ENCODE measurements at regions not wholly inside any gene's neighbourhood (a gene's known extent, or its start where the extent isn't known, plus 50 kb on each side); places are given as distances from the start of the nearest gene placed in this dataset.
"Not testable (repeated sequence)": the region's sequence is repeated elsewhere in the genome, so short reads cannot be mapped to it uniquely, and the experiment has no call there.

GRCh38 chrX:6962006-6962355 is 185.5 kb upstream of the STS start:
- Histone ChIP-seq H3K9ac (ENCODE audit: low read depth in 1 of 2, low read length in 2 of 2) (no peak overlapping the region), H3K4me1 (ENCODE audit: control insufficient read depth in 1 of 2, insufficient read depth in 2 of 2, low read length in 2 of 2) (no peaks in the 10 kb centered on the region), H3K9me3 (ENCODE audit: control insufficient read depth in 1 of 2, low read length in 2 of 2) (no peaks in the 10 kb centered on the region), H3K4me3 (ENCODE audit: low read depth in 1 of 2, low read length in 2 of 2) (no peak overlapping the region), H3K36me3 (ENCODE audit: control insufficient read depth in 1 of 2, insufficient read depth in 2 of 2, low read length in 2 of 2) (no peaks in the 10 kb centered on the region), H3K27ac (ENCODE audit: low read depth, low read length) (no peak overlapping the region), H3K27me3 (ENCODE audit: control insufficient read depth in 1 of 2, insufficient read depth in 2 of 2, low read length in 2 of 2) (no peaks in the 10 kb centered on the region)

- H3K27me3 ChIP-seq (ENCODE audit: control insufficient read depth in 1 of 2, insufficient read depth in 2 of 2, low read length in 2 of 2) = no peaks in the 10 kb centered on the region
- no peaks in the 10 kb centered on the region for H3K36me3 ChIP-seq (ENCODE audit: control insufficient read depth in 1 of 2, insufficient read depth in 2 of 2, low read length in 2 of 2)
- no peak overlapping the region for H3K27ac ChIP-seq (ENCODE audit: low read depth, low read length)
- H3K9me3 ChIP-seq (ENCODE audit: control insufficient read depth in 1 of 2, low read length in 2 of 2) = no peaks in the 10 kb centered on the region
- no peak overlapping the region for H3K4me3 ChIP-seq (ENCODE audit: low read depth in 1 of 2, low read length in 2 of 2)
- no peak overlapping the region for H3K9ac ChIP-seq (ENCODE audit: low read depth in 1 of 2, low read length in 2 of 2)
- no peaks in the 10 kb centered on the region for H3K4me1 ChIP-seq (ENCODE audit: control insufficient read depth in 1 of 2, insufficient read depth in 2 of 2, low read length in 2 of 2)
Observed at GRCh38 chrX:6961286-6962005, 186.1 kb upstream of the STS start.

GRCh38 chrX:6959006-6959405 is 188.5 kb upstream of the STS start:
- H3K27ac ChIP-seq (ENCODE audit: low read depth, low read length) = no peak overlapping the region
- no peak overlapping the region for H3K4me3 ChIP-seq (ENCODE audit: low read depth in 1 of 2, low read length in 2 of 2)
- H3K27me3 ChIP-seq (ENCODE audit: control insufficient read depth in 1 of 2, insufficient read depth in 2 of 2, low read length in 2 of 2) = no peaks in the 10 kb centered on the region
- no peak overlapping the region for H3K9ac ChIP-seq (ENCODE audit: low read depth in 1 of 2, low read length in 2 of 2)
- H3K9me3 ChIP-seq (ENCODE audit: control insufficient read depth in 1 of 2, low read length in 2 of 2) = no peaks in the 10 kb centered on the region
- no peaks in the 10 kb centered on the region for H3K36me3 ChIP-seq (ENCODE audit: control insufficient read depth in 1 of 2, insufficient read depth in 2 of 2, low read length in 2 of 2)
- H3K4me1 ChIP-seq (ENCODE audit: control insufficient read depth in 1 of 2, insufficient read depth in 2 of 2, low read length in 2 of 2) = no peaks in the 10 kb centered on the region

- no peaks in the 10 kb centered on the region for H3K9me3 ChIP-seq (ENCODE audit: control insufficient read depth in 1 of 2, low read length in 2 of 2)
- no peaks in the 10 kb centered on the region for H3K36me3 ChIP-seq (ENCODE audit: control insufficient read depth in 1 of 2, insufficient read depth in 2 of 2, low read length in 2 of 2)
- no peaks in the 10 kb centered on the region for H3K27me3 ChIP-seq (ENCODE audit: control insufficient read depth in 1 of 2, insufficient read depth in 2 of 2, low read length in 2 of 2)
- no peak overlapping the region for H3K4me3 ChIP-seq (ENCODE audit: low read depth in 1 of 2, low read length in 2 of 2)
- no peaks in the 10 kb centered on the region for H3K4me1 ChIP-seq (ENCODE audit: control insufficient read depth in 1 of 2, insufficient read depth in 2 of 2, low read length in 2 of 2)
- no peak overlapping the region for H3K27ac ChIP-seq (ENCODE audit: low read depth, low read length)
- no peak overlapping the region for H3K9ac ChIP-seq (ENCODE audit: low read depth in 1 of 2, low read length in 2 of 2)
Observed at GRCh38 chrX:6954836-6955235, 192.7 kb upstream of the STS start.

- H3K4me3 ChIP-seq (ENCODE audit: low read depth in 1 of 2, low read length in 2 of 2) = no peak overlapping the region
Observed at GRCh38 chrX:6946168-6946567, 201.3 kb upstream of the STS start.

GRCh38 chrX:6941041-6941440 is 206.5 kb upstream of the STS start:
- no peaks in the 10 kb centered on the region for H3K27me3 ChIP-seq (ENCODE audit: control insufficient read depth in 1 of 2, insufficient read depth in 2 of 2, low read length in 2 of 2)
- no peaks in the 10 kb centered on the region for H3K9me3 ChIP-seq (ENCODE audit: control insufficient read depth in 1 of 2, low read length in 2 of 2)
- no peak overlapping the region for H3K4me3 ChIP-seq (ENCODE audit: low read depth in 1 of 2, low read length in 2 of 2)
- H3K9ac ChIP-seq (ENCODE audit: low read depth in 1 of 2, low read length in 2 of 2) = no peak overlapping the region
- H3K27ac ChIP-seq (ENCODE audit: low read depth, low read length) = no peak overlapping the region
- no peaks in the 10 kb centered on the region for H3K4me1 ChIP-seq (ENCODE audit: control insufficient read depth in 1 of 2, insufficient read depth in 2 of 2, low read length in 2 of 2)
- no peaks in the 10 kb centered on the region for H3K36me3 ChIP-seq (ENCODE audit: control insufficient read depth in 1 of 2, insufficient read depth in 2 of 2, low read length in 2 of 2)

More at GRCh38 chrX:6946168-6946567, 201.3 kb upstream of the STS start:
- Histone ChIP-seq H3K27ac (ENCODE audit: low read depth, low read length) (no peak overlapping the region), H3K9me3 (ENCODE audit: control insufficient read depth in 1 of 2, low read length in 2 of 2) (no peaks in the 10 kb centered on the region), H3K4me1 (ENCODE audit: control insufficient read depth in 1 of 2, insufficient read depth in 2 of 2, low read length in 2 of 2) (no peaks in the 10 kb centered on the region), H3K27me3 (ENCODE audit: control insufficient read depth in 1 of 2, insufficient read depth in 2 of 2, low read length in 2 of 2) (no peaks in the 10 kb centered on the region), H3K9ac (ENCODE audit: low read depth in 1 of 2, low read length in 2 of 2) (no peak overlapping the region), H3K36me3 (ENCODE audit: control insufficient read depth in 1 of 2, insufficient read depth in 2 of 2, low read length in 2 of 2) (no peaks in the 10 kb centered on the region)

- H3K9ac ChIP-seq (ENCODE audit: low read depth in 1 of 2, low read length in 2 of 2); H3K36me3 ChIP-seq (ENCODE audit: control insufficient read depth in 1 of 2, insufficient read depth in 2 of 2, low read length in 2 of 2); H3K27me3 ChIP-seq (ENCODE audit: control insufficient read depth in 1 of 2, insufficient read depth in 2 of 2, low read length in 2 of 2); H3K4me3 ChIP-seq (ENCODE audit: low read depth in 1 of 2, low read length in 2 of 2); H3K27ac ChIP-seq (ENCODE audit: low read depth, low read length); H3K9me3 ChIP-seq (ENCODE audit: control insufficient read depth in 1 of 2, low read length in 2 of 2); H3K4me1 ChIP-seq (ENCODE audit: control insufficient read depth in 1 of 2, insufficient read depth in 2 of 2, low read length in 2 of 2): not testable (repeated sequence)
Observed at GRCh38 chrX:6932942-6933341, 214.6 kb upstream of the STS start.

DNA sequence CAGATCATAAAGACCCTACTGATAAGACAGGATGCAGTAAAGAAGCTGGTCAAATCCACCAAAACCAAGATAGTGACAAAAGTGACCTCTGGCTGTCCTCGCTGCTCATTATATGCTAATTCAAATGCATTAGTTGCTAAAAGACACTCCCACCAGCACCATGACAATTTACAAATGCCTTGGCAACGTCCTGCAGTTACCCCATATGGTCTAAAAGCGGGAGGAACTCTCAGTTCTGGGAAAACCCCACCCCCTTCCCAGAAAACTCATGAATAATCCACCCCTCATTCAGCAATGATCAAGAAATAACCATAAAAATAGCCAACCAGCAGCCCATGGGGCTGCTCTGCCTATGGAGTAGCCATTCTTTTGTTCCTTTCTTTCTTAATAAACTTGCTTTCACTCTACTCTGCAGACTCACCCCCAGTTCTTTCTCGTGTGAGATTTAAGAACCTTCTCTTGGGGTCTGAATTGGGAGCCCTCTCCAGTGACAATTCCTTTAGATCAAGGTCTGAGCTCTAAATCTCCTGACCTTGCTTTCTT is 217.1 kb upstream of the STS start:
- H3K36me3 ChIP-seq (ENCODE audit: control insufficient read depth in 1 of 2, insufficient read depth in 2 of 2, low read length in 2 of 2) = no peaks in the 10 kb centered on the region
- no peaks in the 10 kb centered on the region for H3K4me1 ChIP-seq (ENCODE audit: control insufficient read depth in 1 of 2, insufficient read depth in 2 of 2, low read length in 2 of 2)
- H3K9ac ChIP-seq (ENCODE audit: low read depth in 1 of 2, low read length in 2 of 2) = no peak overlapping the region
- H3K27me3 ChIP-seq (ENCODE audit: control insufficient read depth in 1 of 2, insufficient read depth in 2 of 2, low read length in 2 of 2) = no peaks in the 10 kb centered on the region
- no peak overlapping the region for H3K27ac ChIP-seq (ENCODE audit: low read depth, low read length)
- H3K9me3 ChIP-seq (ENCODE audit: control insufficient read depth in 1 of 2, low read length in 2 of 2) = no peaks in the 10 kb centered on the region
- no peak overlapping the region for H3K4me3 ChIP-seq (ENCODE audit: low read depth in 1 of 2, low read length in 2 of 2)

DNA sequence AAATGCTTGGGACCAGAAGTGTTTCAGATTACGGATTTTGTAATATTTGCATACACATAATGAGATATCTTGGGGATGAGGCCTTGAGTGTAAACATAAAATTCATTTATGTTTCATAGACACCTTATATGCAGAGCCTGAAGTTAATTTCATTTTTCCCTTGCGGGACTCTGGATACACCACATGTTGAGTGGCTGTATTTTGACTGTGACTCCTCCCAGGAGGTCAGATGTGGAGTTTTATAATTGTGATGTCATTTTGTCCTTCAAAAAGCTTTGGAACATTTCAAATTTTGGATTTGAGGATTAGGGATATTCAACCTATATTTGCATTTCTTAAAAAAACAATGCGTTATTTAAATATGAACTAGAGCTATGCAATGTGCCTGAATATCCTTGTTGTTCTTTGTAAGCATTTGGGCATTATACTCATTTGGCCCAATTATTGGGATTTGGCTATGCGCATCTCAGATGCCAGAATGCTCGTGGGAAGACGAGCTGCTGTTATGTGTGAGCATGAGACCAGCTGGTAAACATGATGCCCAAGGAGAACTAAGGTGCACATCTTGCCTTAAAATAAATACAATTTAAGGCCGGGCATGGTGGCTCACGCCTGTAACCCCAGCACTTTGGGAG is 223.0 kb upstream of the STS start:
- no peaks in the 10 kb centered on the region for H3K9me3 ChIP-seq (ENCODE audit: control insufficient read depth in 1 of 2, low read length in 2 of 2)
- H3K4me1 ChIP-seq (ENCODE audit: control insufficient read depth in 1 of 2, insufficient read depth in 2 of 2, low read length in 2 of 2) = no peaks in the 10 kb centered on the region
- no peak overlapping the region for H3K27ac ChIP-seq (ENCODE audit: low read depth, low read length)
- no peak overlapping the region for H3K9ac ChIP-seq (ENCODE audit: low read depth in 1 of 2, low read length in 2 of 2)
- H3K36me3 ChIP-seq (ENCODE audit: control insufficient read depth in 1 of 2, insufficient read depth in 2 of 2, low read length in 2 of 2) = no peaks in the 10 kb centered on the region
- H3K27me3 ChIP-seq (ENCODE audit: control insufficient read depth in 1 of 2, insufficient read depth in 2 of 2, low read length in 2 of 2) = no peaks in the 10 kb centered on the region
- H3K4me3 ChIP-seq (ENCODE audit: low read depth in 1 of 2, low read length in 2 of 2) = no peak overlapping the region

DNA sequence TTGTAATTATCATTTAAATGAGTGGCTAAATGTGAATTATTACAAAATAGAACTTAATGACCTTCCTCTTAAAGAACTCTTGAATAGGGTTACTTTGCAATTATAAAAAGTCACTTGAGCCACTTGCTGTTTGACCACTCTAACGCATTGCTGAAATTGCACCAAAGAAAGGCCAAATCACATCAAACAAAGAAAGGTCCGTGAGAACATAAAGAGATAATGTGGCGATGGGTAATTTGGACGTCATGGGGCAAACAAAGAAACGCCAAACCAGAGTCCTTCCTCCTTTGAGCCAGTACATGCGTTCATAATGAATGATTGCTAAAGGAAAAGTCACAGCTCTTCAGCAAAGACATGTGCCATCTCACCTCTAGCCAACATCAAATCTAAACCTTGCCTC is 229.8 kb upstream of the STS start:
- H3K27me3 ChIP-seq (ENCODE audit: control insufficient read depth in 1 of 2, insufficient read depth in 2 of 2, low read length in 2 of 2) = no peaks in the 10 kb centered on the region
- no peaks in the 10 kb centered on the region for H3K9me3 ChIP-seq (ENCODE audit: control insufficient read depth in 1 of 2, low read length in 2 of 2)
- H3K4me3 ChIP-seq (ENCODE audit: low read depth in 1 of 2, low read length in 2 of 2) = no peak overlapping the region
- H3K4me1 ChIP-seq (ENCODE audit: control insufficient read depth in 1 of 2, insufficient read depth in 2 of 2, low read length in 2 of 2) = no peaks in the 10 kb centered on the region
- H3K27ac ChIP-seq (ENCODE audit: low read depth, low read length) = no peak overlapping the region
- H3K36me3 ChIP-seq (ENCODE audit: control insufficient read depth in 1 of 2, insufficient read depth in 2 of 2, low read length in 2 of 2) = no peaks in the 10 kb centered on the region
- no peak overlapping the region for H3K9ac ChIP-seq (ENCODE audit: low read depth in 1 of 2, low read length in 2 of 2)

Data from duodenal mucosa (tissue), 2 donors.